SU-DHL-6 (cell line): ENCODE measurements at regions not wholly inside any gene's neighbourhood (a gene's known extent, or its start where the extent isn't known, plus 50 kb on each side); places are given as distances from the start of the nearest gene placed in this dataset.

Experiments
- H2AFZ ChIP-seq: fragments of 200-600 bp; sonication (generic); 2 replicates; pipeline ENCODE4 v1.6.1; 2014; ENCODE audit warnings: low read depth, mild to moderate bottlenecking, moderate library complexity, mixed read lengths, antibody characterized with exemption, low read length; ENCODE audit not compliant: severe bottlenecking
- H3F3A ChIP-seq: fragments of 200-600 bp; shearing (Covaris generic); 2 replicates; pipeline ENCODE4 v1.6.0; 2016; ENCODE audit warnings: antibody characterized with exemption, mild to moderate bottlenecking; ENCODE audit not compliant: insufficient read depth
- H3K27ac ChIP-seq: fragments of 200-600 bp; sonication (generic); 2 replicates; pipeline ENCODE4 v1.5.1; 2016; ENCODE audit warnings: low read depth, mild to moderate bottlenecking, low read length, moderate library complexity, mixed read lengths
- H3K27me3 ChIP-seq: fragments of 200-600 bp; sonication (generic), shearing (Covaris generic); 2 replicates; pipeline ENCODE4 v1.6.0; 2014; ENCODE audit warnings: mild to moderate bottlenecking, low read length
- H3K36me3 ChIP-seq: fragments of 200-600 bp; sonication (generic); 2 replicates; pipeline ENCODE4 v1.6.1; 2014; ENCODE audit warnings: mild to moderate bottlenecking, low read length, mixed read lengths
- H3K4me2 ChIP-seq: fragments of 300-600, 200-600 bp; shearing (Covaris generic), sonication (generic); 2 replicates; pipeline ENCODE4 v1.6.0; 2014; ENCODE audit warnings: low read length, low read depth, mild to moderate bottlenecking; ENCODE audit not compliant: poor library complexity, severe bottlenecking
- H3K4me3 ChIP-seq: fragments of 200-600 bp; sonication (generic); 2 replicates; pipeline ENCODE4 v1.5.1; 2014; ENCODE audit warnings: antibody characterized with exemption, low read length, mild to moderate bottlenecking, mixed read lengths; ENCODE audit not compliant: insufficient read depth, poor library complexity, severe bottlenecking
- H3K79me2 ChIP-seq: fragments of 200-600 bp; sonication (generic); 2 replicates; pipeline ENCODE4 v1.6.1; 2014; ENCODE audit warnings: mild to moderate bottlenecking, low read length, moderate library complexity; ENCODE audit not compliant: insufficient read depth
- H3K9ac ChIP-seq: fragments of 200-600 bp; sonication (generic); 2 replicates; pipeline ENCODE4 v1.7.0; 2014; ENCODE audit warnings: mild to moderate bottlenecking, low read length
- H3K9me2 ChIP-seq: fragments of 200-600 bp; sonication (generic); replicated peaks from 2 replicates; pipeline ENCODE4 v1.6.1; 2014; ENCODE audit warnings: low read length; ENCODE audit not compliant: insufficient read depth
- H3K9me3 ChIP-seq: fragments of 200-600 bp; sonication (generic); 2 replicates; pipeline ENCODE4 v1.6.1; 2014; ENCODE audit warnings: low read length, mixed read lengths; ENCODE audit not compliant: insufficient read depth
- H4K20me1 ChIP-seq: fragments of 200-600 bp; sonication (generic); 2 replicates; pipeline ENCODE4 v1.6.1; 2014; ENCODE audit warnings: low read depth, mild to moderate bottlenecking, antibody characterized with exemption, low read length, moderate library complexity, mixed read lengths
- CTCF ChIP-seq: fragments of 200-600 bp; sonication (generic); IDR thresholded peaks from one replicate; pipeline ENCODE4 v1.5.1; 2017; ENCODE audit warnings: antibody characterized with exemption, mild to moderate bottlenecking, low read length, moderate library complexity; ENCODE audit not compliant: insufficient read depth, poor library complexity, severe bottlenecking
- EZH2phosphoT487 ChIP-seq: fragments of 200-600 bp; sonication (generic), shearing (Covaris generic); conservative IDR thresholded peaks from 2 replicates; pipeline ENCODE4 v1.6.1; 2018; ENCODE audit warnings: mild to moderate bottlenecking, antibody characterized with exemption, low read length, moderate library complexity, mixed read lengths

- H3K27ac ChIP-seq, result no peak overlapping the region
- no peak overlapping the region for H2AFZ ChIP-seq
- no peaks in the 10 kb centered on the region for H3K79me2 ChIP-seq
- H3K4me2 ChIP-seq, result no peak overlapping the region
- no peak overlapping the region for H3K4me3 ChIP-seq
- no peaks in the 10 kb centered on the region for H3F3A ChIP-seq
- no peak for TF ChIP-seq EZH2phosphoT487
- no peak for TF ChIP-seq CTCF
- H3K36me3 ChIP-seq, result no peaks in the 10 kb centered on the region
- no peak overlapping the region for H3K9ac ChIP-seq
- H3K9me2 ChIP-seq, result no peaks in the 10 kb centered on the region
- no peaks in the 10 kb centered on the region for H3K9me3 ChIP-seq
- no peaks in the 10 kb centered on the region for H4K20me1 ChIP-seq
- no peaks in the 10 kb centered on the region for H3K27me3 ChIP-seq
Measured at GRCh38 chr3:16024548-16024947, 149.9 kb upstream of the GALNT15 start.

DNA sequence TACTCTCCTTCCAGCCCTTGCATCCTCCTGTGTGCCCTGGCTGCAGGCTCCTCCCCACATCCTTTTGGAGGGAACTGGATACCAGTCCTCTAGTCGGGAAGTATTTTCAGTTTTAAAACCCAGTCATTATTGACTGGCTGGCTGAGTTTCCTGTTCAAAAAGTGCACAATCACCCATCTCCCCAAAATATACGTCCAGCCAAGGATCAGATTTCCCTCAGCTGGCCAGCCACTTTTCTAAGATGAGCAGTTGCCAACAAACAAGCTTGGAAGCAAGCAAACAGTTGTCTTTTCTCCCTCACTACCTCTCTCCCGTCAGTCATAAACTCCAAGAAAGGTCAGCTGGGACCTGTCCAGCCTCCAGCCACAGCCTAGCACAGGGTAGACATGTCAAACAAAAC lies 147.7 kb upstream of the GALNT15 start:
- no peaks in the 10 kb centered on the region for H4K20me1 ChIP-seq
- no peaks in the 10 kb centered on the region for H3K9me2 ChIP-seq
- no peak overlapping the region for H3K27ac ChIP-seq
- H3K79me2 ChIP-seq, result no peaks in the 10 kb centered on the region
- TF ChIP-seq EZH2phosphoT487 (no peak), CTCF (no peak)
- no peaks in the 10 kb centered on the region for H3K36me3 ChIP-seq
- H3K9me3 ChIP-seq, result no peaks in the 10 kb centered on the region
- H3K9ac ChIP-seq, result no peak overlapping the region
- no peaks in the 10 kb centered on the region for H3K27me3 ChIP-seq
- H3F3A ChIP-seq, result no peaks in the 10 kb centered on the region
- no peak overlapping the region for H3K4me2 ChIP-seq
- no peak overlapping the region for H3K4me3 ChIP-seq
- no peak overlapping the region for H2AFZ ChIP-seq

- Histone ChIP-seq H4K20me1 (no peaks in the 10 kb centered on the region), H3K79me2 (no peaks in the 10 kb centered on the region), H3F3A (no peaks in the 10 kb centered on the region), H3K27ac (no peak overlapping the region), H2AFZ (no peak overlapping the region), H3K9me2 (no peaks in the 10 kb centered on the region), H3K36me3 (no peaks in the 10 kb centered on the region), H3K9me3 (no peaks in the 10 kb centered on the region), H3K27me3 (no peaks in the 10 kb centered on the region), H3K9ac (no peak overlapping the region), H3K4me2 (no peak overlapping the region), H3K4me3 (no peak overlapping the region)
- no peak for TF ChIP-seq CTCF
- no peak for TF ChIP-seq EZH2phosphoT487
Measured at GRCh38 chr3:16028604-16029003, 145.9 kb upstream of the GALNT15 start.

DNA sequence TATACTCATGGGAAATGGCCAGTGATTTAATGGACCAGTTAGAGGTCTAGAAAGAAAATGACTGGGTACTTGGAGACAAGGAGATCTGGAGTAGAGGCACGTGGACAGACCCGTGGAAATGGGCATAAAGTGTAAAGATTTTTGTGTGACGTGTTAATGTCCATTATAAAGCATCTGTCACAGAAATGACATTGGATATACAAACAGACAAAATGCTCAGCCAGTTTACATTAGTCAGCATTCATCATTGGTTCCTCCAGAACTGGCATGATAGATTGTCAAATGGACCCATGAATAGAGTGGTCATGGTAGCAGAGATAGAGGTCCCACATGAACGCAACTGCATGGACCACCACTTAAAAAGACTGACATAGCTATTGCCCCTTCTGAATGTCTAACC lies 144.1 kb upstream of the GALNT15 start:
- no peak overlapping the region for H3K27ac ChIP-seq
- no peak overlapping the region for H2AFZ ChIP-seq
- no peaks in the 10 kb centered on the region for H3K9me2 ChIP-seq
- H3K4me3 ChIP-seq, result no peak overlapping the region
- H4K20me1 ChIP-seq, result no peaks in the 10 kb centered on the region
- H3K27me3 ChIP-seq, result no peaks in the 10 kb centered on the region
- H3K36me3 ChIP-seq, result no peaks in the 10 kb centered on the region
- no peaks in the 10 kb centered on the region for H3K79me2 ChIP-seq
- no peaks in the 10 kb centered on the region for H3F3A ChIP-seq
- no peak for TF ChIP-seq EZH2phosphoT487
- TF ChIP-seq CTCF, result no peak
- no peaks in the 10 kb centered on the region for H3K9me3 ChIP-seq
- H3K9ac ChIP-seq, result no peak overlapping the region
- no peak overlapping the region for H3K4me2 ChIP-seq
